ENCODE measurements at regions not wholly inside any gene's neighbourhood (a gene's known extent, or its start where the extent isn't known, plus 50 kb on each side); places are given as distances from the start of the nearest gene placed in this dataset.

- TF ChIP-seq POLR2AphosphoS5 (IDR thresholded peaks at IDR 0.05; ENCODE audit: low read depth, low read length): no peak
- peak; percentile 85 for TF ChIP-seq CTCF (IDR thresholded peaks at IDR 0.05)
- TF ChIP-seq REST (IDR thresholded peaks at IDR 0.05; ENCODE audit: insufficient read depth in 1 of 2, low read depth in 2 of 2, low read length in 1 of 2): no peak
Observed at GRCh38 chr1:209202830-209203532, 380.5 kb upstream of the CAMK1G start.
